ENCODE measurements at regions not wholly inside any gene's neighbourhood (a gene's known extent, or its start where the extent isn't known, plus 50 kb on each side); places are given as distances from the start of the nearest gene placed in this dataset.

DNA sequence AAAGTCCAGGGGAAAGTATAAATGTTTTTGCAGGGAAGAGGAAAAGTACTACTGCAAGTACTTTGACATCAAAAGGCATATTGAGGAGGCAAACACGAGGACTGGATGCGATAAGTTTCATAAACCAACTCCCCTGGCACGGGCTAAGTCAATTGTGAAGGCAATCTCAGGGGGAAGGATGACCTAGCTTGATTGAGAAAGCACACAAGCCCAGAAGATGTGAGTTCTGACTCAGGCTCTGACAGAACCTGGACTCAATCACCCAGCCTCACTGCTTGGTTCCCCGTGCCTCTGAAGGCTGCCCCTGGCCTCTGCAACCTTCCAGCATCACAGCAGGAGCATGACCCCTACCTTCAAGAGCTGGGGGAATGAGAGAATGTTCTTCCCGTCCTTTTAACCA is 93.2 kb upstream of the ZNF438 start:
- Histone ChIP-seq H3K9ac (ENCODE audit: low read depth in 2 of 2, low read length in 2 of 2) (no peak overlapping the region), H3K4me1 (no peaks in the 10 kb centered on the region), H3K4me3 (no peak overlapping the region), H3K9me3 (no peaks in the 10 kb centered on the region), H3K27ac (no peak overlapping the region), H3K27me3 (no peaks in the 10 kb centered on the region), H3K36me3 (no peaks in the 10 kb centered on the region)
- intact Hi-C loops (cut with DNase I): no loop called here
- TF ChIP-seq, protein P1, sequence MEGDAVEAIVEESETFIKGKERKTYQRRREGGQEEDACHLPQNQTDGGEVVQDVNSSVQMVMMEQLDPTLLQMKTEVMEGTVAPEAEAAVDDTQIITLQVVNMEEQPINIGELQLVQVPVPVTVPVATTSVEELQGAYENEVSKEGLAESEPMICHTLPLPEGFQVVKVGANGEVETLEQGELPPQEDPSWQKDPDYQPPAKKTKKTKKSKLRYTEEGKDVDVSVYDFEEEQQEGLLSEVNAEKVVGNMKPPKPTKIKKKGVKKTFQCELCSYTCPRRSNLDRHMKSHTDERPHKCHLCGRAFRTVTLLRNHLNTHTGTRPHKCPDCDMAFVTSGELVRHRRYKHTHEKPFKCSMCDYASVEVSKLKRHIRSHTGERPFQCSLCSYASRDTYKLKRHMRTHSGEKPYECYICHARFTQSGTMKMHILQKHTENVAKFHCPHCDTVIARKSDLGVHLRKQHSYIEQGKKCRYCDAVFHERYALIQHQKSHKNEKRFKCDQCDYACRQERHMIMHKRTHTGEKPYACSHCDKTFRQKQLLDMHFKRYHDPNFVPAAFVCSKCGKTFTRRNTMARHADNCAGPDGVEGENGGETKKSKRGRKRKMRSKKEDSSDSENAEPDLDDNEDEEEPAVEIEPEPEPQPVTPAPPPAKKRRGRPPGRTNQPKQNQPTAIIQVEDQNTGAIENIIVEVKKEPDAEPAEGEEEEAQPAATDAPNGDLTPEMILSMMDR (IDR thresholded peaks at IDR 0.05): no peak
- no peak for DNase-seq

DNA sequence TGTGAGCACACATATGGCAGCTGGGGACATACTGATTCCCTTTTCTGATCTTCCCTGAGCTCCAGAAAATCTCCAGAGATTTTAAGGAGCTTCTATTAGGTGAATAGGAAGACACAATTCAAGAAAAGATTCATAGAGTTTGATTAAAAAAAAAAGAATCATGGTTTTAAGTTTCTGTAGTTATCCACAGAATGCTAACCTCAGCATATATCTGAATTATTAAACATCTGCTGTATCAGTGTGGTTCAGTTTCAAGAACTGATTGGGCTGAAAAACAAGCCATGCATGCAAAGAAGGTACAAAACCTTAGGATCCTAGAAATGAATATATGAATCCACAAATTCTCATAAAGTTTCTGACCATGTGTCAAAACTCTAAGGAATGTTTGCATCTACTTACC is 94.1 kb upstream of the ZNF438 start:
- no peak for DNase-seq
- no peak overlapping the region for H3K4me3 ChIP-seq
- no peaks in the 10 kb centered on the region for H3K27me3 ChIP-seq
- H3K27ac ChIP-seq: no peak overlapping the region
- intact Hi-C loops (cut with DNase I): no loop called here
- no peaks in the 10 kb centered on the region for H3K9me3 ChIP-seq
- TF ChIP-seq, protein P1 (IDR thresholded peaks at IDR 0.05): no peak
- no peaks in the 10 kb centered on the region for H3K4me1 ChIP-seq
- no peaks in the 10 kb centered on the region for H3K36me3 ChIP-seq
- H3K9ac ChIP-seq (ENCODE audit: low read depth in 2 of 2, low read length in 2 of 2): no peak overlapping the region

DNA sequence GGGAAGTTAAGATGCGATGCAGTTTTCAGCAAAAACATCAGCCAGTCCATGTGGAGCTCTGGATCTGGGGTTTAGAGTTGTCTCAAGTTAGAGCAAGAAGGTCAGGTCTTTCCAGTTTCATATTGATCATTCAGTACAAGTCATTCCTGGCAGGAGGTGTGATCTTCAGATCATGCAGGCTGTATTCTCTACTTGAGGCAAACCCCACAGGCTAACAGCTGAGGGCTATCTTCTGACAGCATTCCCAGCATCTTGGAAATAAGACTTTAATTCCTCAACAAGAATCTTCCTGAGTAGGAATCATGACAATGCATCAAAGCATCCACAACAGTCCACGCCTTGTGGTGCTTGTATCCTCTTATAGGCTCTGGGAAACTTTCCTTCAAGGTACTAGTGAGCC is 94.9 kb upstream of the ZNF438 start:
- no peak overlapping the region for H3K4me3 ChIP-seq
- TF ChIP-seq, protein P1 (IDR thresholded peaks at IDR 0.05): no peak
- no peaks in the 10 kb centered on the region for H3K36me3 ChIP-seq
- intact Hi-C loops (cut with DNase I): no loop called here
- H3K4me1 ChIP-seq: no peaks in the 10 kb centered on the region
- H3K27me3 ChIP-seq: no peaks in the 10 kb centered on the region
- H3K9ac ChIP-seq (ENCODE audit: low read depth in 2 of 2, low read length in 2 of 2): no peak overlapping the region
- no peaks in the 10 kb centered on the region for H3K9me3 ChIP-seq
- H3K27ac ChIP-seq: no peak overlapping the region
- DNase-seq: no peak

DNA sequence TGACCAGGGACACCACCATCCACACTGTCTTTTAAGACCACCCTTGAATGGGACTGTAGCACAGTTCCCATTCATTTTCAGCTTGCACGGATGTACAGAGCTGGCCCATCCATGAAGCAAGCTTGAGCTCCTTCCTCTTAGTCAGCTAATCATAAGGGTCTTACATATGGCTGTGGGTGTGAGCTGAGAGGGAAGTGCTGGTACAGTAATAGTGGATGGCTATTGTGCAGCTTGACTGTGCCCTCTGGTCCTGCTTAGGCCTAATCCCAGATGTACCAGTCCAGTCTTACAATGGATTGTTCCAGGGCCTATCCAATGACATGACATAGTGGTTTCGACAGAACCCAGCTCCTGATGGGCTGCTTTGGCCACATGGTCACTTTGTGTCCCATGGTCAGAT is 96.9 kb upstream of the ZNF438 start:
- Histone ChIP-seq H3K9ac (ENCODE audit: low read depth in 2 of 2, low read length in 2 of 2) (no peak overlapping the region), H3K4me1 (no peaks in the 10 kb centered on the region), H3K9me3 (no peaks in the 10 kb centered on the region), H3K36me3 (no peaks in the 10 kb centered on the region), H3K27ac (no peak overlapping the region), H3K27me3 (no peaks in the 10 kb centered on the region), H3K4me3 (no peak overlapping the region)
- DNase-seq: no peak
- intact Hi-C loops (cut with DNase I): no loop called here
- TF ChIP-seq, protein P1 (IDR thresholded peaks at IDR 0.05): no peak

DNA sequence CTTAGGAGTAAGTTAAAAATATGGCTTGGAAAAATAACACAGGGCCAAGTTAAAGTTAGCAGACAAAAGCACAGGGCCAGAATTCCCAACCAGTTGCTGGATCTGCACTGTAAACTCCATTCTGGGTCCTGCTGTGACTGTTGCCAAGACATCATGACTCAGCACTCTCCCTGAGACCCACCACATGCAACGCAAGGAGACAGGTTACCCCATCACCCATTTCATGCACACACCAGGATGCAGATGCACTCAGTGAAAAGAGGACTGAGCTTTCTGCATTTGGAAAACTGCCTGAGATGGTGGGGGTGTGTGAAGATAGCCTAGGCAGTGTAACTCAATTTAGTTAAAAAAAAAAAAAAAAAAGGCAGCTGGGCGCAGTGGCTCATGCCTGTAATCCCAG is 97.6 kb upstream of the ZNF438 start:
- no peak overlapping the region for H3K9ac ChIP-seq (ENCODE audit: low read depth in 2 of 2, low read length in 2 of 2)
- intact Hi-C loops (cut with DNase I): no loop called here
- H3K27me3 ChIP-seq: no peaks in the 10 kb centered on the region
- no peak overlapping the region for H3K27ac ChIP-seq
- no peaks in the 10 kb centered on the region for H3K9me3 ChIP-seq
- peak; percentile 38 for DNase-seq
- H3K4me3 ChIP-seq: no peak overlapping the region
- TF ChIP-seq, protein P1 (IDR thresholded peaks at IDR 0.05): no peak
- peaks cover 2% of the 10 kb centered on the region for H3K4me1 ChIP-seq
- H3K36me3 ChIP-seq: no peaks in the 10 kb centered on the region

Measured in colonic mucosa (tissue), 4 donors.